GM10248 (cell line): ENCODE measurements at regions not wholly inside any gene's neighbourhood (a gene's known extent, or its start where the extent isn't known, plus 50 kb on each side); places are given as distances from the start of the nearest gene placed in this dataset.
"Not testable (repeated sequence)": the region's sequence is repeated elsewhere in the genome, so short reads cannot be mapped to it uniquely, and the experiment has no call there.

Experiments
- CTCF ChIA-PET: fragments of 300-600 bp; sonication (Branson Sonifier 250); formaldehyde crosslinking; extraction: SDS; loops from one replicate; lab custom pipeline; 2021; ENCODE audit warnings: antibody characterized with exemption; lab: Yijun Ruan, JAX
- POLR2A ChIA-PET: fragments of 350-650 bp; sonication (Branson Sonifier 250); formaldehyde crosslinking; extraction: SDS; loops from one replicate; lab custom pipeline; 2020; ENCODE audit warnings: antibody characterized with exemption; lab: Yijun Ruan, JAX
- DNase-seq: peaks from one replicate; pipeline ENCODE4 v3.0.0; 2012; ENCODE audit errors: extremely low spot score
- TF ChIP-seq, protein P1 (sequence below): IDR thresholded peaks from 2 replicates; pipeline ENCODE4 v1.5.1; 2012; ENCODE audit warnings: mild to moderate bottlenecking, low read depth; ENCODE audit errors: extremely low read depth, missing control alignments, control extremely low read depth

DNA sequence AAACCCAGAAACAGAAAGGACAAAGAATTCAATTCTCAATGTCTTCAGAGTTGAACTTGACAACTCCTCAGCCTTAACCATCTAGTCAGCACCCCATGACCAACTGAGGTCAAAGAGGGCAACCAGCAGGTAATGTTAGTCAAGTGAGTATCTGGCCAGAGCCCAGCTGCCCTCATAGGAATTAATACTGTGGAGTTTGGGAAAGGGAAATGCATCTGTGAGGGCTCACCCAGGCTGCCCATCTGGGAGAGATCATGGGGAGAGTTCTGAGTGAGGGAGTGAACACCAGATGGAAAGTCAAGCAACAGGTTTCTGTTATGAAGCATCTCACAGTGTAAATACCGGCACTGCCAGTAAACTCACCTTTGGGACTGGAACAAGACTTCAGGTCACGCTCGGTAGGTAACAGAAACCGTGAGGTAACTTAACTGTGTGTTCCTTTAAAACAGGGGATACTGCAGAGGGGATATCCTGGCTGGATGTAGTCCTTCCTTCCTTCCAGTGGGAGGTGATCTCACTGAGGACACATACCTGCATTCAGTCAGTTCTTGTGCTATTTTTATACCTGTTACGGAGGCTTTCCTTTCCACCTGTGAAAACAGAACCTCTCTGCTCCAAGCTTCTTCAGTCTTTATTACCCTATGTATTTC, 94.4 kb downstream of the DAD1 start:
- TF ChIP-seq, protein P1, sequence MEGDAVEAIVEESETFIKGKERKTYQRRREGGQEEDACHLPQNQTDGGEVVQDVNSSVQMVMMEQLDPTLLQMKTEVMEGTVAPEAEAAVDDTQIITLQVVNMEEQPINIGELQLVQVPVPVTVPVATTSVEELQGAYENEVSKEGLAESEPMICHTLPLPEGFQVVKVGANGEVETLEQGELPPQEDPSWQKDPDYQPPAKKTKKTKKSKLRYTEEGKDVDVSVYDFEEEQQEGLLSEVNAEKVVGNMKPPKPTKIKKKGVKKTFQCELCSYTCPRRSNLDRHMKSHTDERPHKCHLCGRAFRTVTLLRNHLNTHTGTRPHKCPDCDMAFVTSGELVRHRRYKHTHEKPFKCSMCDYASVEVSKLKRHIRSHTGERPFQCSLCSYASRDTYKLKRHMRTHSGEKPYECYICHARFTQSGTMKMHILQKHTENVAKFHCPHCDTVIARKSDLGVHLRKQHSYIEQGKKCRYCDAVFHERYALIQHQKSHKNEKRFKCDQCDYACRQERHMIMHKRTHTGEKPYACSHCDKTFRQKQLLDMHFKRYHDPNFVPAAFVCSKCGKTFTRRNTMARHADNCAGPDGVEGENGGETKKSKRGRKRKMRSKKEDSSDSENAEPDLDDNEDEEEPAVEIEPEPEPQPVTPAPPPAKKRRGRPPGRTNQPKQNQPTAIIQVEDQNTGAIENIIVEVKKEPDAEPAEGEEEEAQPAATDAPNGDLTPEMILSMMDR: no peak
- DNase-seq: no peak
- CTCF ChIA-PET: interaction anchor here (0.6 to 6.8 kb wide), 3 partner anchors 7 to 62 kb away, joined by 3 to 86 read pairs (median 4); no protein-coding TSS in a partner anchor
- POLR2A ChIA-PET: no interaction called here

DNA sequence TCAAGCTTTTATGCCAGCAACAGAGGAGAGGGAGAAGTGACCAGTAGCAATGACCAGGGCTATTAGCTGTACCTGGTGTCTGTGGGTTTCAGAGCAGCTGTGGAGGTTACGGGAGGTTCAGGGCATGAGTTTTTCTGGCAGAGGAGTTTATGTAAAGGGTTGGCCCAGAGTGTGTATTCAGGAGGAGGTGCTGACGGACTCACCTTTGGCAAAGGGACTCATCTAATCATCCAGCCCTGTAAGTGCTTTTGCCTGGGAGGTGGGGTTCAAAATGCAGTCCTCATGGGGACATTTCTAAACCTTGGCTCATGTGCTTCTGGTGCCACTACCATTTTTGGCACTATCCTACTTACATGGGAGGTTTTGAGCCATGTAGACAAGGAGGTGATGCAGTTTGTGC, 95.3 kb downstream of the DAD1 start:
- TF ChIP-seq, protein P1: no peak
- DNase-seq: no peak
- POLR2A ChIA-PET: interaction anchor here (1.4 kb wide), 1 partner anchor 16 kb away, joined by 4 read pairs; no protein-coding TSS in a partner anchor
- CTCF ChIA-PET: interaction anchor here (0.6 to 6.8 kb wide), 5 partner anchors 8 to 63 kb away, joined by 3 to 86 read pairs (median 3); no protein-coding TSS in a partner anchor

DNA sequence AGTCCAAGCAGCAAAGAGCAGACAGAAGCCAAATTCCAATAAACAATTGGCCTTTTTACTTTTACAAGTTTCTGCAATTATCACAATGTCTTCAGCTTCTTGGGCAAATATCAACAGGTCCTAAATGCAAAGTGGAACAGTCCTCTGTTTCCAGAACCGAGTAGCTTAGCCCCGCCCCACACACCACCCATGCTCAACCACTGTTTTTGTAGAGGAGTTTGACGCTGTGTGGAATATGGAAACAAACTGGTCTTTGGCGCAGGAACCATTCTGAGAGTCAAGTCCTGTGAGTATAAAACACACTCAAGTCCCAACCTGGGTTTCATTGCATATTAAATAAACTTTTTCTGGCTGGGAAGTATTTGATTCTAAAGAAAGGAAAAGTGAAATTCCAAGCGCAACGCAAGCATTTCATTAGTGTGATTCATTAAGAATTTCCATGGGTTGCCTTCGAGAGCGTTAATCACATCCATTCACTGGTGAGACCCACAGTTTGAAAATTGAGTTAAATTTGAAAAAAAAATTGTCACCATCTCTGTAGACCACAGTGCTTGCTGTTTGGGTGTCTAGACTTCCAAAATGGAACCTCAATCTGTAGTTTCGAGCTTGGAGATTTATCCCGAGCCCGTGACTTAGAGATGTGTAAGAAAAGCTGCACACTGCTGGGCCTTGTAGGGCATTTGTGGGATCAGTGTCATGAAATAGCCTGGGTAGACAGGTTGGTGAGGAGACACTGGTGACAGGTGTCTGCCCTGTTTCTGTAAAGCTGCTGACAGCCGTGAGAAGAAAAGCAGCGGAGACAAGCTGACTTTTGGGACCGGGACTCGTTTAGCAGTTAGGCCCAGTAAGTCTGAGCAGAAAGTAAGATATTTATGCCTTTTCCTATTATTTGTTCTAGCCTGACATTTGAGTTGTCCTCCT, 96.1 kb downstream of the DAD1 start:
- TF ChIP-seq, protein P1: no peak
- no peak for DNase-seq
- ChIA-PET CTCF (interaction anchor here (0.9 to 6.8 kb wide), 13 partner anchors 8 to 108 kb away, joined by 3 to 86 read pairs (median 4); no protein-coding TSS in a partner anchor), POLR2A (interaction anchor here (0.7 to 1.4 kb wide), 5 partner anchors 13 to 1227 kb away, joined by 3 to 6 read pairs (median 4); no protein-coding TSS in a partner anchor)

DNA sequence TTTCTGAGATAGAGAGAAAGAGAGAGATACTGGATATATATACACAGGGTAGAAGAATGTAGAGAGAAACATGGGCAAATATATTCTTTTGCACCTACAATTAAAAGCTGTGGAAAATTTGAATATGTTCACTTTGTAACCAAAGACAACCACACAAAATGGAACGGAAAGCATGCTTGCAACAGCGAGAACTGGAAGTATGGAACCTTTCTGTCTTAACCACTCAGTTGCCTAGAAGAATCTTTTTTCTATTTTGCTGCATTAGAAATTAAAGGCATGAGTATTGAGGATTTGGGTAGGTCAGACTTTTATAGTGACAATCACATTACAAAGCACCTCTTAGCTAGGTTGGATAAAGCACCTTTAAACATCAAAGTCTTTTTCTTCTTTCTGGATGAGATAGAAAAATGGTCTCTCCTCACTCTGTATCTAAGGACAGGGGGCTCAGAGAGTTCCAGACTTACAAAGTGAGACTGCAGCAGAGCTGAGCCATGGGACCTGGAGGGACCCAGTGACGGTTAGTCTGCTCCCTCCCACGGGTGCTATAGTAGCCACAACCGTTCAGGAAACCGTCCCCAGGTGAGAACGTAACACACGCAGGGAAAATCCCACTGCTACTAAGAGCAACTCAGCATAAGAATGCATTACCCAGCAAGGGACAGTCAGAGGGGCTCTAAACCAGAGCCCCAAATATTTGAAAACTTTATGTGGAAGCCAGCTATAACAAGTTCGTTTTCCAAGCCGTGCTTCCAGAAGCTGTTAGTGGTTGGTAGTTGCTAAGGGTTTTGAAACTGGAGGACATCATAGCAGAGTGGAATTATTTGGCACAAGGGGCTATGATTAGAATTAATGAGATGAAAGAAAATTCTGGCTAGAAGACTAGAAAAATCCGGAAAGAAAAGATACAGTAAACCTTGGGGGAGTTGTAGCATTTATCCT, 97.1 kb downstream of the DAD1 start:
- TF ChIP-seq, protein P1: no peak
- ChIA-PET CTCF (interaction anchor here (0.9 to 6.8 kb wide), 10 partner anchors 9 to 107 kb away, joined by 3 to 86 read pairs (median 5); no protein-coding TSS in a partner anchor), POLR2A (interaction anchor here (0.7 to 1.4 kb wide), 4 partner anchors 14 to 1226 kb away, joined by 3 to 6 read pairs (median 4); no protein-coding TSS in a partner anchor)
- DNase-seq: peak; percentile 39

DNA sequence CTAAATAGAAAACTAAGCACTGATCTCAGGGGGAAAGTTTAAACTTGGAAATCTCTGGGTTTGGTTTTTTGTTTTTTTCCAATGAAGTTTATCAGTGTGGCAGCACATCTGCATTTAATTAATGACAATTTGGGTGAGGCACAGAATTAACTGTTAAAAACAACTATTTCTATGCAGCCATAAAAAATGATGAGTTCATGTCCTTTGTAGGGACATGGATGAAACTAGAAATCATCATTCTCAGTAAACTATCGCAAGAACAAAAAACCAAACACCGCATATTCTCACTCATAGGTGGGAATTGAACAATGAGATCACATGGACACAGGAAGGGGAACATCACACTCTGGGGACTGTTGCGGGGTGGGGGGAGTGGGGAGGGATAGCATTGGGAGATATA, 98.0 kb downstream of the DAD1 start:
- POLR2A ChIA-PET: interaction anchor here (1.2 to 4.2 kb wide), 2 partner anchors 18 to 65 kb away, joined by 8 to 19 read pairs; no protein-coding TSS in a partner anchor
- not testable (repeated sequence) for DNase-seq
- CTCF ChIA-PET: interaction anchor here (2.5 to 4.8 kb wide), 3 partner anchors 13 to 18 kb away, joined by 16 to 41 read pairs (median 33); no protein-coding TSS in a partner anchor
